SK-N-SH treated with all-trans-retinoic acid at 6 μM for 48 hours (cell line): ENCODE measurements at regions not wholly inside any gene's neighbourhood (a gene's known extent, or its start where the extent isn't known, plus 50 kb on each side); places are given as distances from the start of the nearest gene placed in this dataset.
A peak's percentile ranks its signal among the peaks of the same experiment; 100 is the strongest.

ENCODE experiments used
- ATAC-seq: fragments of 200-7000 bp; cut with Tn5 transposase; 3 replicates; pipeline ENCODE4 v1.9.1; 2020; ENCODE audit warnings: mild to moderate bottlenecking, moderate library complexity
- ARNTL ChIP-seq: fragments of 450-650 bp; formaldehyde crosslinking; IDR thresholded peaks from 2 replicates; pipeline ENCODE4 v1.5.0; 2020; ENCODE audit warnings: low read depth, mild to moderate bottlenecking, moderate library complexity, borderline replicate concordance
- BACH2 ChIP-seq: fragments of 250-450 bp; sonication (Bioruptor Pico); IDR thresholded peaks from 2 replicates; pipeline ENCODE4 v1.9.0; 2021; ENCODE audit warnings: mild to moderate bottlenecking, borderline replicate concordance
- CREB5 ChIP-seq: fragments of 250-450 bp; sonication (Bioruptor Pico); IDR thresholded peaks from 2 replicates; pipeline ENCODE4 v1.5.1; 2020; ENCODE audit warnings: low read depth, mild to moderate bottlenecking, moderate library complexity
- CSDC2 ChIP-seq: fragments of 250-450 bp; sonication (Bioruptor Pico); IDR thresholded peaks from 2 replicates; pipeline ENCODE4 v1.5.0; 2020; ENCODE audit warnings: mild to moderate bottlenecking, moderate library complexity
- CSRNP3 ChIP-seq: fragments of 250-450 bp; sonication (Bioruptor Pico); IDR thresholded peaks from 2 replicates; pipeline ENCODE4 v1.5.1; 2021; ENCODE audit warnings: mild to moderate bottlenecking, moderate library complexity
- ESRRG ChIP-seq: fragments of 250-450 bp; sonication (Bioruptor Pico); IDR thresholded peaks from 2 replicates; pipeline ENCODE4 v1.6.1; 2021; ENCODE audit warnings: mild to moderate bottlenecking
- GLIS3 ChIP-seq: fragments of 250-450 bp; sonication (Bioruptor Pico); IDR thresholded peaks from 2 replicates; pipeline ENCODE4 v1.5.0; 2020; ENCODE audit warnings: mild to moderate bottlenecking, moderate library complexity
- ISL1 ChIP-seq: fragments of 250-450 bp; sonication (Bioruptor Pico); IDR thresholded peaks from 2 replicates; pipeline ENCODE4 v2.1.2; 2022; ENCODE audit warnings: mild to moderate bottlenecking, moderate library complexity
- OSR1 ChIP-seq: fragments of 250-450 bp; sonication (Bioruptor Pico); IDR thresholded peaks from 2 replicates; pipeline ENCODE4 v1.8.0; 2022; ENCODE audit warnings: moderate library complexity, mild to moderate bottlenecking, inconsistent platforms
- PATZ1 ChIP-seq: fragments of 250-450 bp; sonication (Bioruptor Pico); IDR thresholded peaks from 2 replicates; pipeline ENCODE4 v1.8.0; 2020; ENCODE audit warnings: mild to moderate bottlenecking, moderate library complexity, borderline replicate concordance
- RARB ChIP-seq: fragments of 250-450 bp; sonication (Bioruptor Pico); IDR thresholded peaks from 2 replicates; pipeline ENCODE4 v1.8.0; 2021; ENCODE audit warnings: mild to moderate bottlenecking, moderate library complexity
- SNAI2 ChIP-seq: fragments of 250-450 bp; sonication (Bioruptor Pico); IDR thresholded peaks from 2 replicates; pipeline ENCODE4 v1.5.0; 2020; ENCODE audit warnings: mild to moderate bottlenecking, moderate library complexity
- TCF4 ChIP-seq: fragments of 250-450 bp; sonication (Bioruptor Pico); IDR thresholded peaks from 2 replicates; pipeline ENCODE4 v1.8.0; 2021; ENCODE audit warnings: mild to moderate bottlenecking, moderate library complexity, borderline replicate concordance
- TOX ChIP-seq: fragments of 250-450 bp; sonication (Bioruptor Pico); IDR thresholded peaks from 2 replicates; pipeline ENCODE4 v1.8.0; 2021; ENCODE audit warnings: mild to moderate bottlenecking, moderate library complexity, borderline replicate concordance
- TSHZ2 ChIP-seq: fragments of 250-450 bp; sonication (Bioruptor Pico); IDR thresholded peaks from 2 replicates; pipeline ENCODE4 v1.5.0; 2020; ENCODE audit warnings: mild to moderate bottlenecking, moderate library complexity
- ZC3H10 ChIP-seq: fragments of 250-450 bp; sonication (Bioruptor Pico); IDR thresholded peaks from 2 replicates; pipeline ENCODE4 v1.5.1; 2021; ENCODE audit warnings: mild to moderate bottlenecking, moderate library complexity
- ZFP3 ChIP-seq: fragments of 250-450 bp; sonication (Bioruptor Pico); IDR thresholded peaks from 2 replicates; pipeline ENCODE4 v1.5.0; 2020; ENCODE audit warnings: mild to moderate bottlenecking, moderate library complexity
- ZFP30 ChIP-seq: fragments of 450-650 bp; formaldehyde crosslinking; IDR thresholded peaks from 2 replicates; pipeline ENCODE4 v1.5.0; 2022; ENCODE audit warnings: mild to moderate bottlenecking, moderate library complexity
- ZNF565 ChIP-seq: fragments of 450-650 bp; formaldehyde crosslinking; conservative IDR thresholded peaks from 2 replicates; pipeline ENCODE4 v1.5.0; 2020; ENCODE audit warnings: low read depth, mild to moderate bottlenecking, moderate library complexity
- ZNF70 ChIP-seq: fragments of 450-650 bp; formaldehyde crosslinking; IDR thresholded peaks from 2 replicates; pipeline ENCODE4 v1.5.0; 2020; ENCODE audit warnings: mild to moderate bottlenecking, moderate library complexity
- ZNF8 ChIP-seq: fragments of 450-650 bp; formaldehyde crosslinking; IDR thresholded peaks from 2 replicates; pipeline ENCODE4 v1.5.0; 2020; ENCODE audit warnings: mild to moderate bottlenecking, moderate library complexity

GRCh38 chr11:106421676-106422292 lies 344.3 kb downstream of the AASDHPPT start:
- TF ChIP-seq TCF4 (CRISPR knock-in tag) (no peak), ISL1 (CRISPR knock-in tag) (peak; percentile 67), CSRNP3 (no peak), ZNF565 (CRISPR knock-in tag) (no peak), ZFP30 (CRISPR knock-in tag) (peak; percentile 53)
- peak; percentile 82 for ATAC-seq

- ATAC-seq = no peak
- TF ChIP-seq CREB5 (CRISPR knock-in tag) (no peak), ZNF565 (CRISPR knock-in tag) (no peak), TCF4 (CRISPR knock-in tag) (no peak), ZNF8 (CRISPR knock-in tag) (no peak), ARNTL (CRISPR knock-in tag) (no peak)
Observed at GRCh38 chr11:106422583-106422982, 345.1 kb downstream of the AASDHPPT start.

- ATAC-seq = peak; percentile 72
- TF ChIP-seq BACH2 (CRISPR knock-in tag) (no peak), PATZ1 (no peak), OSR1 (no peak), ZFP30 (CRISPR knock-in tag) (no peak), ARNTL (CRISPR knock-in tag) (no peak), ZFP3 (CRISPR knock-in tag) (no peak), ESRRG (CRISPR knock-in tag) (no peak), ZNF8 (CRISPR knock-in tag) (no peak)
Observed at GRCh38 chr11:106424111-106424510, 346.6 kb downstream of the AASDHPPT start.

GRCh38 chr11:106425819-106426218 lies 348.4 kb downstream of the AASDHPPT start:
- no peak for TF ChIP-seq OSR1
- TF ChIP-seq CSRNP3 = no peak
- no peak for TF ChIP-seq RARB
- no peak for TF ChIP-seq TCF4 (CRISPR knock-in tag)
- TF ChIP-seq ESRRG (CRISPR knock-in tag) = no peak
- no peak for ATAC-seq

GRCh38 chr11:106426696-106427095 lies 349.2 kb downstream of the AASDHPPT start:
- no peak for ATAC-seq
- TF ChIP-seq GLIS3 (CRISPR knock-in tag) = no peak
- no peak for TF ChIP-seq PATZ1
- TF ChIP-seq TSHZ2 = no peak
- no peak for TF ChIP-seq SNAI2 (CRISPR knock-in tag)
- TF ChIP-seq ZNF70 (CRISPR knock-in tag) = no peak
- no peak for TF ChIP-seq CSDC2
- no peak for TF ChIP-seq BACH2 (CRISPR knock-in tag)
- TF ChIP-seq TOX = no peak
- TF ChIP-seq RARB = no peak
- no peak for TF ChIP-seq ZNF565 (CRISPR knock-in tag)
- TF ChIP-seq ZC3H10 (CRISPR knock-in tag) = no peak
- TF ChIP-seq ARNTL (CRISPR knock-in tag) = no peak
- no peak for TF ChIP-seq OSR1
